ENCODE measurements at regions not wholly inside any gene's neighbourhood (a gene's known extent, or its start where the extent isn't known, plus 50 kb on each side); places are given as distances from the start of the nearest gene placed in this dataset.

GRCh38 chr20:24762791-24763350 lies 186.2 kb upstream of the CST7 start:
- no peak overlapping the region for H3K9ac ChIP-seq (ENCODE audit: low read depth in 2 of 2, low read length in 2 of 2)
- DNase-seq = no peak
- TF ChIP-seq CTCF (IDR thresholded peaks at IDR 0.05) = no peak
- no peaks in the 10 kb centered on the region for H3K4me1 ChIP-seq
- intact Hi-C loops (cut with DNase I) = no loop called here
- no peaks in the 10 kb centered on the region for H3K27me3 ChIP-seq
- no peak overlapping the region for H3K27ac ChIP-seq
- H3K9me3 ChIP-seq = no peaks in the 10 kb centered on the region
- H3K36me3 ChIP-seq = no peaks in the 10 kb centered on the region
- no peak overlapping the region for H3K4me3 ChIP-seq

GRCh38 chr20:24763386-24764026 lies 185.6 kb upstream of the CST7 start:
- DNase-seq = no peak
- Histone ChIP-seq H3K9me3 (no peaks in the 10 kb centered on the region), H3K4me3 (no peak overlapping the region), H3K9ac (ENCODE audit: low read depth in 2 of 2, low read length in 2 of 2) (no peak overlapping the region), H3K27ac (no peak overlapping the region), H3K36me3 (no peaks in the 10 kb centered on the region), H3K27me3 (no peaks in the 10 kb centered on the region), H3K4me1 (no peaks in the 10 kb centered on the region)
- TF ChIP-seq CTCF (IDR thresholded peaks at IDR 0.05) = no peak
- intact Hi-C loops (cut with DNase I) = no loop called here

- Histone ChIP-seq H3K4me1 (no peaks in the 10 kb centered on the region), H3K4me3 (no peak overlapping the region), H3K9ac (ENCODE audit: low read depth in 2 of 2, low read length in 2 of 2) (no peak overlapping the region), H3K36me3 (no peaks in the 10 kb centered on the region), H3K27me3 (no peaks in the 10 kb centered on the region), H3K9me3 (no peaks in the 10 kb centered on the region), H3K27ac (no peak overlapping the region)
- intact Hi-C loops (cut with DNase I) = no loop called here
- no peak for TF ChIP-seq CTCF (IDR thresholded peaks at IDR 0.05)
- DNase-seq = peak; percentile 11
Measured at GRCh38 chr20:24764027-24764793, 184.9 kb upstream of the CST7 start.

GRCh38 chr20:24764794-24765202 lies 184.3 kb upstream of the CST7 start:
- no peak overlapping the region for H3K4me3 ChIP-seq
- H3K9me3 ChIP-seq = no peaks in the 10 kb centered on the region
- no peaks in the 10 kb centered on the region for H3K36me3 ChIP-seq
- intact Hi-C loops (cut with DNase I) = no loop called here
- TF ChIP-seq CTCF (IDR thresholded peaks at IDR 0.05) = no peak
- no peaks in the 10 kb centered on the region for H3K4me1 ChIP-seq
- no peak overlapping the region for H3K9ac ChIP-seq (ENCODE audit: low read depth in 2 of 2, low read length in 2 of 2)
- H3K27ac ChIP-seq = no peak overlapping the region
- DNase-seq = no peak
- no peaks in the 10 kb centered on the region for H3K27me3 ChIP-seq

GRCh38 chr20:24765316-24766142 lies 183.5 kb upstream of the CST7 start:
- Histone ChIP-seq H3K4me1 (no peaks in the 10 kb centered on the region), H3K9me3 (no peaks in the 10 kb centered on the region), H3K27ac (no peak overlapping the region), H3K36me3 (no peaks in the 10 kb centered on the region), H3K9ac (ENCODE audit: low read depth in 2 of 2, low read length in 2 of 2) (no peak overlapping the region), H3K4me3 (no peak overlapping the region), H3K27me3 (no peaks in the 10 kb centered on the region)
- no peak for TF ChIP-seq CTCF (IDR thresholded peaks at IDR 0.05)
- no peak for DNase-seq
- intact Hi-C loops (cut with DNase I) = no loop called here
